GM12873 (cell line): ENCODE measurements at regions not wholly inside any gene's neighbourhood (a gene's known extent, or its start where the extent isn't known, plus 50 kb on each side); places are given as distances from the start of the nearest gene placed in this dataset.

Source experiments
- TF ChIP-seq, protein P1 (sequence below): IDR thresholded peaks from 2 replicates; pipeline ENCODE4 v1.5.1; 2012; ENCODE audit warnings: low read depth, mild to moderate bottlenecking, moderate library complexity, low read length, control low read depth; ENCODE audit not compliant: insufficient read depth; ENCODE audit errors: missing control alignments

DNA sequence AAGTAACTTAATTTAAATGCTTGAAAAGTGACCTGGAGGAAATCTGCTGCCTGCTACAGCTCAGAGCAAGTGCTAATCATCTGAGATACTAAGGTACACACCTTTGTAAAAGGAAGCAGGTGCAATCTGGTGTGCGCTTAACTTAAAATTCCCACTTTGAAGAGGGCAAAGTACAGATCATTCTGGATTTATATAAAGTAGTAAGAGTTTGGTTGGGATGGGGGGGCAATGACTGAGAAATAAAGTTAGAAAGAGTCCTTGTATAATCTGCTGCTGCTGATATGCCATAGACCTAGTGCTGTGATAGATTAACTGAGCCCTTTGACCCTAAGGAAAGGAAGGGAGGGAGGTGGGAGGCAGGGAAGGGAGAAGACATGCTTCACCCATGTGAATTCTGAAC lies 141.0 kb downstream of the MTNR1A start:
- TF ChIP-seq, protein P1, sequence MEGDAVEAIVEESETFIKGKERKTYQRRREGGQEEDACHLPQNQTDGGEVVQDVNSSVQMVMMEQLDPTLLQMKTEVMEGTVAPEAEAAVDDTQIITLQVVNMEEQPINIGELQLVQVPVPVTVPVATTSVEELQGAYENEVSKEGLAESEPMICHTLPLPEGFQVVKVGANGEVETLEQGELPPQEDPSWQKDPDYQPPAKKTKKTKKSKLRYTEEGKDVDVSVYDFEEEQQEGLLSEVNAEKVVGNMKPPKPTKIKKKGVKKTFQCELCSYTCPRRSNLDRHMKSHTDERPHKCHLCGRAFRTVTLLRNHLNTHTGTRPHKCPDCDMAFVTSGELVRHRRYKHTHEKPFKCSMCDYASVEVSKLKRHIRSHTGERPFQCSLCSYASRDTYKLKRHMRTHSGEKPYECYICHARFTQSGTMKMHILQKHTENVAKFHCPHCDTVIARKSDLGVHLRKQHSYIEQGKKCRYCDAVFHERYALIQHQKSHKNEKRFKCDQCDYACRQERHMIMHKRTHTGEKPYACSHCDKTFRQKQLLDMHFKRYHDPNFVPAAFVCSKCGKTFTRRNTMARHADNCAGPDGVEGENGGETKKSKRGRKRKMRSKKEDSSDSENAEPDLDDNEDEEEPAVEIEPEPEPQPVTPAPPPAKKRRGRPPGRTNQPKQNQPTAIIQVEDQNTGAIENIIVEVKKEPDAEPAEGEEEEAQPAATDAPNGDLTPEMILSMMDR = no peak

DNA sequence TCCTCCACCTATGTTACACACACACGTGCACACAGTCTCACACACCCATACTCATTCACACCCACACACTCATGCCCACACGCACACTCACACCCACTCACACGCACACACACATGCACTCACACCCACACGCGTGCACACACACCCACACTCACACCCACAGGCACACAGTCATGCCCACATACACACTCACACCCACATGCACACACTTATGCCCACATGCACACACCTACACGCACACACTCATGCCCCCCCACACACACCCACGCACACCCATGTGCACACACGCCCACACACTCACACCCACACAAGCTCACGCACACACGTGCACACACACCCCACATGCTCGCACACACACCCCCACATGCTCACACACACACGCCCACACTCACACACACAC lies 140.0 kb downstream of the F11 start:
- TF ChIP-seq, protein P1 = no peak

DNA sequence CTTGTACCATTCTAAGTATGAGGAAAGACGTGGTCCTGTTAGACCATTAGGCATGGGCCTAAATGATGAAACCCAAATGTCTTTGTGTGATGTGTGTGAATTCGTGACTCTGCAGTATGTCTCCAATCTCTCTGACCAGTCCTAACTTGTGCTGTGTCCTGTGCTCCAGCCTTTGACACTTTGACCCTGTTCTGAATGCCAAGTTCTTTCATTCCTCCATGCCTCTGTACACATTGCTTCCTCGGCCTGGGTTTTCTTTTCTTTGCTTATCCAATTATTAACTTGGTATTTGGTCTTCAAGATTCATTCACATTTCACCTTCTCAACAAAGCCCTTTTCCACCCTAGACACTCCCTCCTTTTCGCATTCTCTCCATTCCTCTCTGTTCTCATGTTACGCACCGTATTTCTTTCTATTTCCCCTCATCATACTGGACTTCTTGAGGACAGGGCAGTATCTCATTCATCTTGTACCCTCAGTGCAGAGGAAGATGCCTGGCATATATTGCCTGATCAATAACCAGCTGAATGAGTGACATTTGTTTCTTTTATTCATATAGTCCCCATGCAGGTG lies 138.7 kb downstream of the F11 start:
- TF ChIP-seq, protein P1 = no peak

DNA sequence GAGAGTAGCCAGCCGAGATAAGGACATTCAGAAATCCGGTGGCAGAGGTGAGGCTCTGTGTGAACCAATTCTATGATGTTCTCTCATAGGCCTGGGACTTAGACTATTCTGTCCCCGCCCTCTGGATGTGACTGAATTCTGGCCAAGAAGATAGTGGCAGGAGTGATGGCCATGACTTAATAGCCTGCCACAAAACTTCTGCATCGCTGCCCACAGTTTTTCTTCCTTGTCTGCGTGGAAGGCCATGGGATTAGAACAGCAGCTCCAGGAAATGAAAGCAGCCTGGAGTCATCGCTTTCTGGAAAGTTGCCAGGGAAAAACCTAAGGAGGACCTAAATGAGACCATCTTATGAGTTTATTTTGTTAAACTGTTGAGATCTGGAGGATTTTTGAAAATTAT lies 134.7 kb downstream of the F11 start:
- TF ChIP-seq, protein P1 = no peak

- TF ChIP-seq, protein P1 = no peak
Observed at GRCh38 chr4:186392017-186392416, 126.0 kb downstream of the F11 start.

- TF ChIP-seq, protein P1 = no peak
Observed at GRCh38 chr4:186368281-186368680, 102.3 kb downstream of the F11 start.

- TF ChIP-seq, protein P1 = no peak
Observed at GRCh38 chr4:186366326-186366725, 100.3 kb downstream of the F11 start.
